ENCODE measurements at regions not wholly inside any gene's neighbourhood (a gene's known extent, or its start where the extent isn't known, plus 50 kb on each side); places are given as distances from the start of the nearest gene placed in this dataset.

- Histone ChIP-seq H3K36me3 (ENCODE audit: control insufficient read depth, insufficient read depth, low read length) (no peaks in the 10 kb centered on the region), H2BK15ac (ENCODE audit: low read depth, low read length) (no peak overlapping the region), H3K27me3 (ENCODE audit: control insufficient read depth, insufficient read depth, low read length) (0 out of 2 replicates have a peak, but pooled peaks cover 1% of the 10 kb centered on the region), H3K4me3 (ENCODE audit: insufficient read depth, low read depth, low read length) (no peak overlapping the region), H3K4me1 (ENCODE audit: control insufficient read depth, insufficient read depth, low read length) (no peaks in the 10 kb centered on the region), H2AK9ac (replicated peaks; ENCODE audit: low read depth, low read length, poor library complexity) (no peak overlapping the region), H4K91ac (ENCODE audit: insufficient read depth, low read depth, low read length) (no peak overlapping the region), H3K79me1 (ENCODE audit: low read depth in 1 of 2, low read length in 2 of 2) (no peaks in the 10 kb centered on the region), H3K4ac (ENCODE audit: low read depth, low read length) (no peak overlapping the region), H4K20me1 (ENCODE audit: insufficient read depth, low read length) (no peaks in the 10 kb centered on the region), H2BK5ac (ENCODE audit: low read depth, low read length, poor library complexity, severe bottlenecking) (no peak overlapping the region), H2AK5ac (ENCODE audit: low read depth, low read length) (no peak overlapping the region), H2BK120ac (ENCODE audit: low read depth, low read length) (no peak overlapping the region), H3K23ac (ENCODE audit: low read depth, low read length) (no peak overlapping the region), H3K9me1 (ENCODE audit: insufficient read depth, low read length) (no peaks in the 10 kb centered on the region), H2AFZ (replicated peaks; ENCODE audit: low read length, poor library complexity) (no peak overlapping the region), H2BK20ac (ENCODE audit: low read depth, low read length) (no peak overlapping the region), H3K14ac (replicated peaks; ENCODE audit: low read depth, low read length) (no peak overlapping the region), H3K9ac (ENCODE audit: low read depth, low read length) (no peak overlapping the region), H3K18ac (ENCODE audit: low read depth, low read length) (no peak overlapping the region), H4K8ac (ENCODE audit: low read depth in 2 of 2, low read length in 2 of 2) (no peak overlapping the region), H3K9me3 (ENCODE audit: control insufficient read depth, insufficient read depth, low read length) (no peaks in the 10 kb centered on the region), H3K4me2 (ENCODE audit: low read depth, low read length) (no peak overlapping the region), H3K27ac (ENCODE audit: insufficient read depth, low read length) (no peak overlapping the region), H3K56ac (ENCODE audit: extremely low read depth, insufficient read depth, low read length) (no peak overlapping the region), H4K5ac (ENCODE audit: low read depth, low read length) (no peak overlapping the region)
- TF ChIP-seq RCOR1 (IDR thresholded peaks at IDR 0.05; ENCODE audit: insufficient replicate concordance, low read length) (no peak), FOS (IDR thresholded peaks at IDR 0.05; ENCODE audit: low read depth, low read length) (no peak), MAZ (IDR thresholded peaks at IDR 0.05; ENCODE audit: borderline replicate concordance, low read depth, low read length) (no peak)
- TF ChIP-seq, protein P1, sequence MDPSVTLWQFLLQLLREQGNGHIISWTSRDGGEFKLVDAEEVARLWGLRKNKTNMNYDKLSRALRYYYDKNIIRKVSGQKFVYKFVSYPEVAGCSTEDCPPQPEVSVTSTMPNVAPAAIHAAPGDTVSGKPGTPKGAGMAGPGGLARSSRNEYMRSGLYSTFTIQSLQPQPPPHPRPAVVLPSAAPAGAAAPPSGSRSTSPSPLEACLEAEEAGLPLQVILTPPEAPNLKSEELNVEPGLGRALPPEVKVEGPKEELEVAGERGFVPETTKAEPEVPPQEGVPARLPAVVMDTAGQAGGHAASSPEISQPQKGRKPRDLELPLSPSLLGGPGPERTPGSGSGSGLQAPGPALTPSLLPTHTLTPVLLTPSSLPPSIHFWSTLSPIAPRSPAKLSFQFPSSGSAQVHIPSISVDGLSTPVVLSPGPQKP (IDR thresholded peaks at IDR 0.05; ENCODE audit: borderline replicate concordance, low read depth, low read length) = no peak
- POLR2A ChIA-PET (ENCODE audit: unreplicated experiment) = no interaction called here
- DNase-seq = no peak
- BruUV-seq (replicated peaks) = no TSS peak
- WGBS, 2 experiments (ENCODE audit: extremely low coverage in 2 of 2, insufficient read length in 1 of 2) = 43% methylated on average over 1 of the region's 8 CpGs; no CpG with 5 or more reads in 1 of the 2 experiments
- intact Hi-C loops (cut with micrococcal nuclease) (no loop called here), in situ Hi-C loops (cut with MboI; ENCODE audit: low sequenced_read_pairs) (no loop called here), dilution Hi-C loops (cut with HindIII; ENCODE audit: low sequenced_read_pairs, unreplicated experiment) (no loop called here)
- no peak for ATAC-seq (ENCODE audit: low read depth)
- CTCF ChIA-PET = no interaction called here
Measured at GRCh38 chr1:83761167-83762038, 237.5 kb downstream of the TTLL7 start.
